Astrocyte of the spinal cord (primary cell): ENCODE measurements at regions not wholly inside any gene's neighbourhood (a gene's known extent, or its start where the extent isn't known, plus 50 kb on each side); places are given as distances from the start of the nearest gene placed in this dataset.

Experiments
- DNase-seq: peaks from one replicate; pipeline ENCODE4 v3.0.0; 2011; ENCODE audit warnings: low read depth, low spot score
- H3K4me3 ChIP-seq: 2 replicates; pipeline ENCODE4 v1.5.1; 2011; ENCODE audit warnings: low read depth, mild to moderate bottlenecking, low read length, moderate library complexity
- in situ Hi-C: cut with HindIII; loops from 2 replicates; pipeline ENCODE4 v1.10.0; 2017; ENCODE audit warnings: low sequenced_read_pairs
- TF ChIP-seq, protein P1 (sequence below): IDR thresholded peaks from 2 replicates; pipeline ENCODE4 v1.5.1; 2012; ENCODE audit warnings: low read depth, mild to moderate bottlenecking, low read length, inconsistent platforms

DNA sequence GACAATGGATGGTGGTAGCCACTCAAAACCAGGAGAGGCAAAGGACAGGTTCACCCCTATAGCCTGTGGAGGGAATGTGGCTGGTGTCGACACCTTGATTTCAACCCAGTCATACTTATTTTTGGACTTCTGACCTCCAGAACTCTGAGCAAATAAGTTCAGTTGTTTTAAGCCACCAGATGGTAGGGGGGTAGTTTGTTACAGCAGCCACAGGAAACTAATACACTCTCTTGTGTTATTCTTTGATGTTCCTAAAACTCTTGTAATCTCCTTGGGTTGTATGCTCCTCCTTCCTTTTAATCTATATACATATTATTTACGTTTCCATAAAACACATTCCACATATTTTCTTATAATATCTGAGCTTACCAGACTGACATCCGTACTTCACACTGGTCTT, 65.9 kb downstream of the ZBTB18 start:
- no peak overlapping the region for H3K4me3 ChIP-seq
- TF ChIP-seq, protein P1, sequence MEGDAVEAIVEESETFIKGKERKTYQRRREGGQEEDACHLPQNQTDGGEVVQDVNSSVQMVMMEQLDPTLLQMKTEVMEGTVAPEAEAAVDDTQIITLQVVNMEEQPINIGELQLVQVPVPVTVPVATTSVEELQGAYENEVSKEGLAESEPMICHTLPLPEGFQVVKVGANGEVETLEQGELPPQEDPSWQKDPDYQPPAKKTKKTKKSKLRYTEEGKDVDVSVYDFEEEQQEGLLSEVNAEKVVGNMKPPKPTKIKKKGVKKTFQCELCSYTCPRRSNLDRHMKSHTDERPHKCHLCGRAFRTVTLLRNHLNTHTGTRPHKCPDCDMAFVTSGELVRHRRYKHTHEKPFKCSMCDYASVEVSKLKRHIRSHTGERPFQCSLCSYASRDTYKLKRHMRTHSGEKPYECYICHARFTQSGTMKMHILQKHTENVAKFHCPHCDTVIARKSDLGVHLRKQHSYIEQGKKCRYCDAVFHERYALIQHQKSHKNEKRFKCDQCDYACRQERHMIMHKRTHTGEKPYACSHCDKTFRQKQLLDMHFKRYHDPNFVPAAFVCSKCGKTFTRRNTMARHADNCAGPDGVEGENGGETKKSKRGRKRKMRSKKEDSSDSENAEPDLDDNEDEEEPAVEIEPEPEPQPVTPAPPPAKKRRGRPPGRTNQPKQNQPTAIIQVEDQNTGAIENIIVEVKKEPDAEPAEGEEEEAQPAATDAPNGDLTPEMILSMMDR: no peak
- no peak for DNase-seq
- in situ Hi-C loops: no loop called here

DNA sequence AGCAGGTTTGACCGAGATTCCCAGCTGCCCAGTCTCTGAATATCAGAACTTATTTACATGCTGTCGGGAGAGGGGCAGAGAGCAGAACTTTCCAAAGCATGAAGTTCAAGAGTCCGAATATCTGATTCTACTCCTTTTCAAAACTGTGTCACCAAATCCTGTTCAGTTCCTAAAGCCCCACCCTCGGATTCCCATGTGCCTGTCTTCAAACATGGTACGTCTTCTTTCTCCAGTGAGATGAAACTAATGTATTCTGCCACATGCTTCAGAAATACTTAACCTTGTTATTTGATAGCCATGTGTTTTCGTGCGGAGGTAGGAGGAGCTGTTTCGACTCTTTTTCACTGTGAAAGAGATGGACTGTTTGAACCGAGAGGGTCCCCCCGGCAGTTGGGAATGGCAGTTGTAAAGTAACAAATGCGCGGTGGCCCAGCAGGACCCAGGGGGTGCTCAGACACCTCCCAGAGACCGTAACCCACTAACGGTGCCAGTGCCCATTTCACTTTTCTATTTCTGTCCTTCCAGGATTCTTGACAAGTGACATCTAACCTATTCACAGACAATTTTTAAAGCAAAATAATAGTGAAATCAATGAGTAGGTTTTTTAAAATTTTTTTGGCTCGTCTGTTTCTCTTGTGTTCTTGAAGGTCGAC, 67.2 kb downstream of the ZBTB18 start:
- H3K4me3 ChIP-seq: no peak overlapping the region
- in situ Hi-C loops: no loop called here
- DNase-seq: no peak
- TF ChIP-seq, protein P1: no peak

DNA sequence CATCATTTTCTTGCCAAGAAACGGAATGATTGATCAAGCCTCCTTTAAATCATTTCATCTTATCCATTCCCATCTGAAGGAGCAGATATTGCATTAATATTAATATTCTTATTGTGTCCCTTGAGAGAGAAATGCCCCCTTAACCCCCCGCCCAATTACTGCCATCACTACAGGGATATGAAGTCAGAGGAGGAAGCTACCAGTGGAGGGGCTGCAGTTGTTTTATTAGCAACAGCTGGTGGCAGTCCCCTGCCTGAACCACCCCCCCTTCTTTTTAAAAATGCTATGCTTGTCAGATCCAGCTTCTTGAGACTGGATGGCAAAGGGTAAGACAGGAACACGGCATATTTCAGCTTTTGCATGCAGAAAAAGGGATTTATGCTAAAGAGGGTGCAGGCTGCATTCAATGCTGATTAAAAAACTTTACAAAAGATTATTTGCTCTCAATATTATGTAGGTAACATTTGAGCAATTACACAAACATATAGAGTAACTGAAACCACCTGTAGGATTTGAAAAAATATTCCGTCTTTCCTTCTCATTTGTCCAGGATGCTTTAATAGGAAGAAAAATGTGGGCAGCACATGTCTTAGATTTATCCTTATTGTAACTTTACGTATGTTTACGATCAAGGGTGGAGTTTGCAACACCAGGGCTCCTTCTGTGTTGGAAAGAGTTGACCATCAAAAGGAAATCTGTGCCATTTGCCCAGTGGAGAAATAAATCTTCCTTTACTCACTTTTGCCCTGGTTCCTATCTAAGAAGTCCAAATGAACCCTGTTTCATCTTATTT, 77.7 kb downstream of the ZBTB18 start:
- H3K4me3 ChIP-seq: no peak overlapping the region
- TF ChIP-seq, protein P1: no peak
- no peak for DNase-seq
- in situ Hi-C loops: no loop called here

- no peak overlapping the region for H3K4me3 ChIP-seq
- no peak for DNase-seq
- in situ Hi-C loops: no loop called here
- TF ChIP-seq, protein P1: no peak
Measured at GRCh38 chr1:244137276-244137675, 86.2 kb downstream of the ZBTB18 start.

- TF ChIP-seq, protein P1: no peak
- no peak overlapping the region for H3K4me3 ChIP-seq
- DNase-seq: peak; percentile 86
- in situ Hi-C loops: no loop called here
Measured at GRCh38 chr1:244137725-244138124, 86.6 kb downstream of the ZBTB18 start.

GRCh38 chr1:244138399-244138798, 87.3 kb downstream of the ZBTB18 start:
- TF ChIP-seq, protein P1: no peak
- no peak overlapping the region for H3K4me3 ChIP-seq
- in situ Hi-C loops: no loop called here
- no peak for DNase-seq
